NCI-H774 (cell line): ENCODE measurements at regions not wholly inside any gene's neighbourhood (a gene's known extent, or its start where the extent isn't known, plus 50 kb on each side); places are given as distances from the start of the nearest gene placed in this dataset.

Experiments
- DNase-seq: peaks from one replicate; lab custom pipeline; 2025; lab: John Stamatoyannopoulos, UW

GRCh38 chr4:24158031-24158430 is 268.2 kb upstream of the PPARGC1A start:
- DNase-seq, result no peak

- DNase-seq, result no peak
These were observed 260.2 kb upstream of the PPARGC1A start for GRCh38 chr4:24150034-24150433.

- DNase-seq, result no peak
These were observed 256.3 kb upstream of the PPARGC1A start for GRCh38 chr4:24146127-24146526.

GRCh38 chr4:24145591-24145990 is 255.7 kb upstream of the PPARGC1A start:
- DNase-seq, result no peak

- no peak for DNase-seq
These were observed 254.5 kb upstream of the PPARGC1A start for GRCh38 chr4:24144381-24144780.

- no peak for DNase-seq
These were observed 253.9 kb upstream of the PPARGC1A start for GRCh38 chr4:24143741-24144140.

- no peak for DNase-seq
These were observed 252.0 kb upstream of the PPARGC1A start for GRCh38 chr4:24141836-24142235.

GRCh38 chr4:24140892-24141291 is 251.0 kb upstream of the PPARGC1A start:
- DNase-seq, result no peak

- DNase-seq, result no peak
These were observed 248.1 kb upstream of the PPARGC1A start for GRCh38 chr4:24137671-24138601.

- DNase-seq, result no peak
These were observed 242.3 kb upstream of the PPARGC1A start for GRCh38 chr4:24131954-24132673.

GRCh38 chr4:24130637-24131036 is 240.8 kb upstream of the PPARGC1A start:
- no peak for DNase-seq

- no peak for DNase-seq
These were observed 236.9 kb upstream of the PPARGC1A start for GRCh38 chr4:24126776-24127175.

GRCh38 chr4:24121395-24122175 is 231.7 kb upstream of the PPARGC1A start:
- DNase-seq, result no peak

GRCh38 chr4:24117975-24118374 is 228.1 kb upstream of the PPARGC1A start:
- DNase-seq, result no peak

GRCh38 chr4:24116107-24116506 is 226.3 kb upstream of the PPARGC1A start:
- no peak for DNase-seq

- no peak for DNase-seq
These were observed 225.2 kb upstream of the PPARGC1A start for GRCh38 chr4:24114919-24115500.

GRCh38 chr4:24114444-24114843 is 224.6 kb upstream of the PPARGC1A start:
- DNase-seq, result no peak

GRCh38 chr4:24112466-24112865 is 222.6 kb upstream of the PPARGC1A start:
- DNase-seq, result no peak

GRCh38 chr4:24108567-24108966 is 218.7 kb upstream of the PPARGC1A start:
- no peak for DNase-seq

- no peak for DNase-seq
These were observed 215.6 kb upstream of the PPARGC1A start for GRCh38 chr4:24105327-24106038.

GRCh38 chr4:24104158-24104565 is 214.3 kb upstream of the PPARGC1A start:
- no peak for DNase-seq
